ENCODE measurements at regions not wholly inside any gene's neighbourhood (a gene's known extent, or its start where the extent isn't known, plus 50 kb on each side); places are given as distances from the start of the nearest gene placed in this dataset.

GRCh38 chrX:6667048-6667768 is 132.3 kb upstream of the VCX3A start:
- TF ChIP-seq POLR2A (IDR thresholded peaks at IDR 0.05) (no peak), CTCF (IDR thresholded peaks at IDR 0.05) (no peak)

Data from Peyer's patch (tissue), 4 donors.